ENCODE measurements at regions not wholly inside any gene's neighbourhood (a gene's known extent, or its start where the extent isn't known, plus 50 kb on each side); places are given as distances from the start of the nearest gene placed in this dataset.

- H3K36me3 ChIP-seq (ENCODE audit: control insufficient read depth in 2 of 2, extremely low read depth in 1 of 2, insufficient read depth in 2 of 2, low read length in 2 of 2): no peaks in the 10 kb centered on the region
- no peaks in the 10 kb centered on the region for H3K27me3 ChIP-seq (ENCODE audit: control insufficient read depth in 2 of 2, insufficient read depth in 2 of 2, low read length in 2 of 2)
- TF ChIP-seq FOS (IDR thresholded peaks at IDR 0.05; ENCODE audit: borderline replicate concordance, insufficient read depth, low read length) (no peak), GATA2 (IDR thresholded peaks at IDR 0.05; ENCODE audit: insufficient read depth, insufficient read length, low read depth, low read length) (no peak), EZH2 (IDR thresholded peaks at IDR 0.05; ENCODE audit: borderline replicate concordance, low read depth, low read length, severe bottlenecking) (no peak), MYC (IDR thresholded peaks at IDR 0.05; ENCODE audit: low read depth, low read length) (no peak), CTCF (IDR thresholded peaks at IDR 0.05; ENCODE audit: extremely low read depth in 1 of 2, insufficient read depth in 1 of 2, low read depth in 1 of 2, low read length in 2 of 2) (no peak), MAX (IDR thresholded peaks at IDR 0.05; ENCODE audit: insufficient read depth, insufficient read length) (no peak), POLR2A (IDR thresholded peaks at IDR 0.05; ENCODE audit: low read depth, low read length) (no peak)
- POLR2A ChIA-PET: no interaction called here
- no peaks in the 10 kb centered on the region for H3K79me2 ChIP-seq (ENCODE audit: control insufficient read depth, insufficient read depth, low read length)
- H3K4me3 ChIP-seq (replicated peaks in 1 of 3; ENCODE audit: insufficient read depth in 1 of 3, low read depth in 1 of 3, low read length in 3 of 3): no peak overlapping the region
- CTCF ChIA-PET: no interaction called here
- DNase-seq (ENCODE audit: low read depth, low spot score): no peak
- no peaks in the 10 kb centered on the region for H3K9me1 ChIP-seq (replicated peaks; ENCODE audit: control insufficient read depth, extremely low read depth, insufficient read depth, low read length)
- no peak overlapping the region for H3K27ac ChIP-seq (ENCODE audit: insufficient read depth, low read depth, low read length)
- H4K20me1 ChIP-seq (replicated peaks; ENCODE audit: control insufficient read depth, extremely low read depth, insufficient read depth, low read length): no peaks in the 10 kb centered on the region
- no peaks in the 10 kb centered on the region for H3K4me1 ChIP-seq (ENCODE audit: control insufficient read depth, extremely low read depth, insufficient read depth, low read length)
- no peak overlapping the region for H3K9ac ChIP-seq (replicated peaks; ENCODE audit: extremely low read depth, insufficient read depth, low read length)
- intact Hi-C loops (cut with micrococcal nuclease) (no loop called here), dilution Hi-C loops (cut with MboI; ENCODE audit: extremely low pct_ligation_motif_present, low sequenced_read_pairs) (no loop called here)
- no peaks in the 10 kb centered on the region for H3K9me3 ChIP-seq (replicated peaks; ENCODE audit: control insufficient read depth, insufficient read depth, low read length)
- H2AFZ ChIP-seq (ENCODE audit: low read depth, low read length): no peak overlapping the region
- no peak for FAIRE-seq
- BruUV-seq (replicated peaks): no TSS peak
- H3K4me2 ChIP-seq (ENCODE audit: insufficient read depth, low read length): no peak overlapping the region
These were observed 109.6 kb upstream of the MAP3K4 start for GRCh38 chr6:160882006-160882405.

All from endothelial cell of umbilical vein (primary cell).